GM12874 (cell line): ENCODE measurements at regions not wholly inside any gene's neighbourhood (a gene's known extent, or its start where the extent isn't known, plus 50 kb on each side); places are given as distances from the start of the nearest gene placed in this dataset.

Experiments used
- CTCF ChIP-seq: IDR thresholded peaks from 2 replicates; pipeline ENCODE4 v1.5.1; 2011; ENCODE audit warnings: low read depth, mild to moderate bottlenecking, control low read depth, low read length, moderate library complexity; ENCODE audit not compliant: insufficient read depth

DNA sequence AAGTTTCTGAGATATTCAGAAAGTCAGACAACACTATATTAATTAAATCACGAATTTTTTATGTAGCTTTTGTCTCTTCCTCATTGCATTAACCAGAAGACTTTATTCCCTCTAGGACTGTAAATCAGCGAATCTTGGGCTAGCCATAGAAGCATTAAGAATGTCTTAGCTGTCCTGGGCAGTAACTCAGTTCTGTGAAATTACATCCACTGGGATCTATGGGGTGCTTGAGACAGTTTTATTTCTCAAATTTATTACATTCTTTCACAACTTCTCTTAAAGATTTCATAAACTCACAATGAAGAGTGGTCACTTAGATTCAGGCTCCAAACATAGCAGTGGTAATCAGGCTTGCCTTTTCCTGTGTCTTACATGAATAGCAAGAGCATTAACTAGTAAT is 1153.4 kb downstream of the CDH8 start:
- TF ChIP-seq CTCF = no peak

- no peak for TF ChIP-seq CTCF
Observed at GRCh38 chr16:60852635-60853034, 1183.6 kb downstream of the CDH8 start.

- TF ChIP-seq CTCF = no peak
Observed at GRCh38 chr16:60821661-60822060, 1214.6 kb downstream of the CDH8 start.

GRCh38 chr16:60820361-60820760 is 1215.9 kb downstream of the CDH8 start:
- no peak for TF ChIP-seq CTCF

- no peak for TF ChIP-seq CTCF
Observed at GRCh38 chr16:60818465-60818864, 1217.8 kb downstream of the CDH8 start.

GRCh38 chr16:60816461-60816860 is 1219.8 kb downstream of the CDH8 start:
- TF ChIP-seq CTCF = no peak

DNA sequence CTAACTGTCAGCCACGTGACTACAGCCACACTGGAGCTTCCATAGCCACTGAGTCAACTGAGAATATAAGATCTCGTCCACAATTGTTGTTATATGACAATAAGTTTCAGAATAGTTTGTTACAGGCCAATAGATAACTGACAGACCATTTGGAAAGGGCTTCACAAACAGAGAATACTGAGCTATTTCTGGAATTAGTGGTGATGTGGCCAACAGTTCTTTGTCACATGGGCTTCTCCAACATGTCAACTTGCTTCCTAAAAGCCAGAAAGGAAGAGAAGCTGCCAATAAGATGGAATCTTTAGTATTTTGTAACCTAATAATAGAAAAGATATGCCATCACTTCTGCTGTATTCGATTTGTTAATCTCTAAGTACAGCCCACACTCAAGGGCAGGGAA is 1220.4 kb downstream of the CDH8 start:
- no peak for TF ChIP-seq CTCF

GRCh38 chr16:60815033-60815432 is 1221.2 kb downstream of the CDH8 start:
- no peak for TF ChIP-seq CTCF
